ENCODE measurements at regions not wholly inside any gene's neighbourhood (a gene's known extent, or its start where the extent isn't known, plus 50 kb on each side); places are given as distances from the start of the nearest gene placed in this dataset.

GRCh38 chr1:239765163-239765562, 326.5 kb upstream of the FMN2 start:
- TF ChIP-seq CTCF (optimal IDR thresholded peaks at IDR 0.05 in 1 of 3, IDR thresholded peaks at IDR 0.05 in 1 of 3, conservative IDR thresholded peaks at IDR 0.05 in 1 of 3; ENCODE audit: extremely low read depth in 1 of 3, insufficient read depth in 2 of 3, low read length in 3 of 3) (no peak), EZH2 (IDR thresholded peaks at IDR 0.05; ENCODE audit: low read length) (no peak)

All from keratinocyte (primary cell).